Endodermal cell (in vitro differentiated cells): ENCODE measurements at regions not wholly inside any gene's neighbourhood (a gene's known extent, or its start where the extent isn't known, plus 50 kb on each side); places are given as distances from the start of the nearest gene placed in this dataset.

Experiments used
- DNase-seq: peaks from one replicate; pipeline ENCODE4 v3.0.0-alpha.2; 2017
- H3K27ac ChIP-seq: 2 replicates; pipeline ENCODE4 v1.5.1; 2013; ENCODE audit warnings: mild to moderate bottlenecking, low read depth, low read length, moderate library complexity
- H3K27me3 ChIP-seq: 2 replicates; pipeline ENCODE4 v1.6.1; 2013; ENCODE audit warnings: mild to moderate bottlenecking, low read length, moderate library complexity; ENCODE audit not compliant: insufficient read depth, control insufficient read depth, poor library complexity, severe bottlenecking
- H3K36me3 ChIP-seq: 2 replicates; pipeline ENCODE4 v1.7.0; 2013; ENCODE audit warnings: mild to moderate bottlenecking, low read length, moderate library complexity; ENCODE audit not compliant: control insufficient read depth, insufficient read depth
- H3K4me1 ChIP-seq: one replicate; pipeline ENCODE4 v1.7.0; 2013; ENCODE audit warnings: low read length; ENCODE audit not compliant: control insufficient read depth, insufficient read depth
- H3K4me3 ChIP-seq: 2 replicates; pipeline ENCODE4 v1.5.1; 2013; ENCODE audit warnings: mild to moderate bottlenecking, low read length, moderate library complexity
- H3K9ac ChIP-seq: 2 replicates; pipeline ENCODE4 v1.6.1; 2013; ENCODE audit warnings: mild to moderate bottlenecking, low read length, moderate library complexity; ENCODE audit not compliant: poor library complexity, severe bottlenecking; ENCODE audit errors: extremely low read depth
- H3K9me3 ChIP-seq: 2 replicates; pipeline ENCODE4 v1.6.1; 2013; ENCODE audit warnings: mild to moderate bottlenecking, low read length, moderate library complexity; ENCODE audit not compliant: control insufficient read depth
- H3K27ac Mint-ChIP-seq: 2 replicates; pipeline ENCODE4 v1.8.0; 2020; ENCODE audit warnings: mixed read lengths
- H3K27me3 Mint-ChIP-seq: 2 replicates; pipeline ENCODE4 v1.8.0; 2021; ENCODE audit warnings: mild to moderate bottlenecking, mixed read lengths; ENCODE audit not compliant: insufficient read depth
- H3K36me3 Mint-ChIP-seq: 2 replicates; pipeline ENCODE4 v1.8.0; 2020; ENCODE audit warnings: low read depth, mixed read lengths
- H3K4me1 Mint-ChIP-seq: 2 replicates; pipeline ENCODE4 v1.8.0; 2020; ENCODE audit warnings: mixed read lengths
- H3K4me3 Mint-ChIP-seq: 2 replicates; pipeline ENCODE4 v1.8.0; 2020; ENCODE audit warnings: mild to moderate bottlenecking, moderate library complexity, mixed read lengths
- H3K9me3 Mint-ChIP-seq: 2 replicates; pipeline ENCODE4 v1.8.0; 2020; ENCODE audit warnings: mild to moderate bottlenecking, mixed read lengths
- CTCF ChIP-seq: fragments of 200-600 bp; sonication (generic); conservative IDR thresholded peaks from 2 replicates; pipeline ENCODE4 v1.5.0; 2021; ENCODE audit warnings: antibody characterized with exemption, mild to moderate bottlenecking
- WGBS, 2 experiments: methylation state at CpG; one replicate each; pipeline versions ENCODE4 v1.1.5 to v1.1.7; 2013; ENCODE audit warnings: missing lambda C conversion rate in 2 of 2, mixed read lengths in 1 of 2; ENCODE audit not compliant: insufficient coverage in 1 of 2, insufficient read length in 1 of 2; 5-methylcytosine and 5-hydroxymethylcytosine counted together

DNA sequence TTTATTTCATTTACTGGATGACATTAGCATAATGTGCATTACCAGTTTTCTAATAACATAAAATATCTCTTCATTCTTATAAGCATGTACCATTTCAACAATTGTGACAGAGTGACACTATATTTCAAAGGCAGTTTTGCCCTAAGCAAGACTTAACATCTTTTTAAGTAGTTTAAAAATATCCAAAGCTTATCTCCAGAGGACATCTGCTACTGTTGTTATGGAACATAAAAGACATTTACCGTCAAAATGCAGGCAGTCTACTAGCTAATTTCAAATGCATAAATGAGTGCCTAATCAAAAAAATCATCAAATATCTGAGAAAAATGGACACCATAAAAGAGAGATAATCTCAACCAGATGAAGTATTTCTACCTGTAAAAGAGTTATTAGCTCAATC, 782.4 kb upstream of the BRINP3 start:
- Mint-ChIP-seq H3K27me3 (no peaks in the 10 kb centered on the region), H3K36me3 (no peaks in the 10 kb centered on the region), H3K9me3 (peaks cover 4% of the 10 kb centered on the region), H3K4me1 (no peaks in the 10 kb centered on the region), H3K27ac (no peak overlapping the region), H3K4me3 (no peak overlapping the region)
- DNase-seq = no peak
- Histone ChIP-seq H3K9ac (no peak overlapping the region), H3K36me3 (no peaks in the 10 kb centered on the region), H3K9me3 (no peaks in the 10 kb centered on the region), H3K27ac (no peak overlapping the region), H3K27me3 (no peaks in the 10 kb centered on the region), H3K4me3 (no peak overlapping the region), H3K4me1 (no peaks in the 10 kb centered on the region)
- no peak for TF ChIP-seq CTCF
- WGBS, 2 experiments = 100% methylated on average over 1 of the region's 1 CpG; no CpG with 5 or more reads in 1 of the 2 experiments

GRCh38 chr1:191261111-191261510, 783.4 kb upstream of the BRINP3 start:
- Mint-ChIP-seq H3K36me3 (no peaks in the 10 kb centered on the region), H3K4me1 (no peaks in the 10 kb centered on the region), H3K27me3 (no peaks in the 10 kb centered on the region), H3K27ac (no peak overlapping the region), H3K4me3 (no peak overlapping the region), H3K9me3 (peaks cover 4% of the 10 kb centered on the region)
- no peak overlapping the region for H3K9ac ChIP-seq
- H3K27me3 ChIP-seq = no peaks in the 10 kb centered on the region
- H3K9me3 ChIP-seq = no peaks in the 10 kb centered on the region
- H3K27ac ChIP-seq = no peak overlapping the region
- no peak for TF ChIP-seq CTCF
- H3K4me3 ChIP-seq = no peak overlapping the region
- no peaks in the 10 kb centered on the region for H3K4me1 ChIP-seq
- DNase-seq = no peak
- no peaks in the 10 kb centered on the region for H3K36me3 ChIP-seq
- WGBS, 2 experiments = 95 to 100% methylated on average over 1 to 3 of the region's 4 CpGs

DNA sequence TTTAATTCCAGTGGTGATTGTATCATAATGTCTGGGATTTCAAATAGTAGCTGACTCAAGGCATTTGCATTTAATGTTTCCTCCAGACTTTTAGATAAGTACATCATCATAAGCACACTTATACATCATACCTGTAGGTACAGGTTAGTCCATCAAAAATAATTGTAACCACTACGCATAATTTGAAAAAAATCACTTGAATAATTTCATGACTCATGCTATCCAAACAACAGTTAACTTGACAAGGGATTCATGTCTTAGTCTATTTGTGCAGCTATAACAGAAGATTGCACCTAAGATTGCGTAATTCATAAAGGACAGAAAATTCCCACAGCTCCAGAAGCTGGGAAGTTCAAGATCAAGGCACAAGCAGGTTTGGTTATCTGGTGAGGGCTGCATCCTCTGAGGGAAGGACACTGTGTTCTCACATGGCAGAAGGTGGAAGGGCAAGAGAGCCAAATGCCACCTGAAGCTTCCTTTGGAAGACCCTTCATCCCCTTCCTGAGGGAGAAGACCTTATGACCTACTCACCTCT, 801.7 kb upstream of the BRINP3 start:
- Mint-ChIP-seq H3K27me3 (no peaks in the 10 kb centered on the region), H3K27ac (no peak overlapping the region), H3K36me3 (no peaks in the 10 kb centered on the region), H3K9me3 (peaks cover 11% of the 10 kb centered on the region), H3K4me1 (no peaks in the 10 kb centered on the region), H3K4me3 (no peak overlapping the region)
- no peak for TF ChIP-seq CTCF
- WGBS, 2 experiments = 93 to 96% methylated on average over 2 of the region's 2 CpGs
- H3K36me3 ChIP-seq = no peaks in the 10 kb centered on the region
- DNase-seq = no peak
- no peak overlapping the region for H3K4me3 ChIP-seq
- no peaks in the 10 kb centered on the region for H3K4me1 ChIP-seq
- H3K9me3 ChIP-seq = peaks cover 6% of the 10 kb centered on the region
- no peaks in the 10 kb centered on the region for H3K27me3 ChIP-seq
- H3K9ac ChIP-seq = no peak overlapping the region
- H3K27ac ChIP-seq = no peak overlapping the region
